ENCODE measurements at regions not wholly inside any gene's neighbourhood (a gene's known extent, or its start where the extent isn't known, plus 50 kb on each side); places are given as distances from the start of the nearest gene placed in this dataset.
"Not testable (repeated sequence)": the region's sequence is repeated elsewhere in the genome, so short reads cannot be mapped to it uniquely, and the experiment has no call there.

DNA sequence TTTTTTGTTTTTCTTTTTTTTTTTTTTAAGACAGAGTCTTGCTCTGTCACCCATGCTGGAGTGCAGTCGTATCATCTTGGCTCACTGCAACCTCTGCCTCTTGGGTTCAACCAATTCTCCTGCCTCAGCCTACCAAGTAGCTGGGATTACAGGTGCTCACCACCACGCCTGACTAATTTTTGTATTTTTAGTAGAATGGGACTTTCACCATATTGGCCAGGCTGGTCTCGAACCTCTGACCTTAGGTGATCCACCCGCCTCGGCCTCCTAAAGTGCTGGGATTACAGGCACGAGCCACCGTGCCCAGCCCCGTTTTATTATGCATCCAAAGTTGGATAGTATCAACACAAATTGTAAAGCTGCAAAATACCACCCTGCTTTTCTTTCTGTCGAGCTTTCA lies 154.9 kb downstream of the CRPPA start:
- TF ChIP-seq NANOG (IDR thresholded peaks at IDR 0.05; ENCODE audit: borderline replicate concordance); POLR2AphosphoS5 (IDR thresholded peaks at IDR 0.05; ENCODE audit: low read depth); STAT1 (IDR thresholded peaks at IDR 0.05; ENCODE audit: unreplicated experiment); JUNB (IDR thresholded peaks at IDR 0.05; ENCODE audit: unreplicated experiment): not testable (repeated sequence)
- TF ChIP-seq, protein P1, sequence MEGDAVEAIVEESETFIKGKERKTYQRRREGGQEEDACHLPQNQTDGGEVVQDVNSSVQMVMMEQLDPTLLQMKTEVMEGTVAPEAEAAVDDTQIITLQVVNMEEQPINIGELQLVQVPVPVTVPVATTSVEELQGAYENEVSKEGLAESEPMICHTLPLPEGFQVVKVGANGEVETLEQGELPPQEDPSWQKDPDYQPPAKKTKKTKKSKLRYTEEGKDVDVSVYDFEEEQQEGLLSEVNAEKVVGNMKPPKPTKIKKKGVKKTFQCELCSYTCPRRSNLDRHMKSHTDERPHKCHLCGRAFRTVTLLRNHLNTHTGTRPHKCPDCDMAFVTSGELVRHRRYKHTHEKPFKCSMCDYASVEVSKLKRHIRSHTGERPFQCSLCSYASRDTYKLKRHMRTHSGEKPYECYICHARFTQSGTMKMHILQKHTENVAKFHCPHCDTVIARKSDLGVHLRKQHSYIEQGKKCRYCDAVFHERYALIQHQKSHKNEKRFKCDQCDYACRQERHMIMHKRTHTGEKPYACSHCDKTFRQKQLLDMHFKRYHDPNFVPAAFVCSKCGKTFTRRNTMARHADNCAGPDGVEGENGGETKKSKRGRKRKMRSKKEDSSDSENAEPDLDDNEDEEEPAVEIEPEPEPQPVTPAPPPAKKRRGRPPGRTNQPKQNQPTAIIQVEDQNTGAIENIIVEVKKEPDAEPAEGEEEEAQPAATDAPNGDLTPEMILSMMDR (conservative IDR thresholded peaks at IDR 0.05; ENCODE audit: low read depth in 2 of 2) = not testable (repeated sequence)
- TF ChIP-seq, protein P2, sequence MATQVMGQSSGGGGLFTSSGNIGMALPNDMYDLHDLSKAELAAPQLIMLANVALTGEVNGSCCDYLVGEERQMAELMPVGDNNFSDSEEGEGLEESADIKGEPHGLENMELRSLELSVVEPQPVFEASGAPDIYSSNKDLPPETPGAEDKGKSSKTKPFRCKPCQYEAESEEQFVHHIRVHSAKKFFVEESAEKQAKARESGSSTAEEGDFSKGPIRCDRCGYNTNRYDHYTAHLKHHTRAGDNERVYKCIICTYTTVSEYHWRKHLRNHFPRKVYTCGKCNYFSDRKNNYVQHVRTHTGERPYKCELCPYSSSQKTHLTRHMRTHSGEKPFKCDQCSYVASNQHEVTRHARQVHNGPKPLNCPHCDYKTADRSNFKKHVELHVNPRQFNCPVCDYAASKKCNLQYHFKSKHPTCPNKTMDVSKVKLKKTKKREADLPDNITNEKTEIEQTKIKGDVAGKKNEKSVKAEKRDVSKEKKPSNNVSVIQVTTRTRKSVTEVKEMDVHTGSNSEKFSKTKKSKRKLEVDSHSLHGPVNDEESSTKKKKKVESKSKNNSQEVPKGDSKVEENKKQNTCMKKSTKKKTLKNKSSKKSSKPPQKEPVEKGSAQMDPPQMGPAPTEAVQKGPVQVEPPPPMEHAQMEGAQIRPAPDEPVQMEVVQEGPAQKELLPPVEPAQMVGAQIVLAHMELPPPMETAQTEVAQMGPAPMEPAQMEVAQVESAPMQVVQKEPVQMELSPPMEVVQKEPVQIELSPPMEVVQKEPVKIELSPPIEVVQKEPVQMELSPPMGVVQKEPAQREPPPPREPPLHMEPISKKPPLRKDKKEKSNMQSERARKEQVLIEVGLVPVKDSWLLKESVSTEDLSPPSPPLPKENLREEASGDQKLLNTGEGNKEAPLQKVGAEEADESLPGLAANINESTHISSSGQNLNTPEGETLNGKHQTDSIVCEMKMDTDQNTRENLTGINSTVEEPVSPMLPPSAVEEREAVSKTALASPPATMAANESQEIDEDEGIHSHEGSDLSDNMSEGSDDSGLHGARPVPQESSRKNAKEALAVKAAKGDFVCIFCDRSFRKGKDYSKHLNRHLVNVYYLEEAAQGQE (IDR thresholded peaks at IDR 0.05; ENCODE audit: unreplicated experiment) = not testable (repeated sequence)

All from GM23338 (cell line).